Uterus (tissue), 2 donors: ENCODE measurements at regions not wholly inside any gene's neighbourhood (a gene's known extent, or its start where the extent isn't known, plus 50 kb on each side); places are given as distances from the start of the nearest gene placed in this dataset.

Experiments
- CTCF ChIP-seq, 4 experiments: fragments of 200-600 bp in 2 of 4; fragments of 450-650 bp in 2 of 4; sonication (generic) in 2 of 4; IDR thresholded peaks; one replicate each; pipeline ENCODE4 v1.5.1; 2016 to 2019; ENCODE audit warnings: antibody characterized with exemption in 4 of 4, mild to moderate bottlenecking in 2 of 4, moderate library complexity in 1 of 4
- POLR2A ChIP-seq, 2 donors: fragments of 450-650 bp; IDR thresholded peaks; one replicate each; pipeline ENCODE4 v1.6.1; 2016; ENCODE audit warnings: antibody characterized with exemption in 2 of 2, mild to moderate bottlenecking in 1 of 2, moderate library complexity in 1 of 2

GRCh38 chr6:22135395-22135794 lies 161.4 kb downstream of the PRL start:
- TF ChIP-seq CTCF (IDR thresholded peaks at IDR 0.05) (no peak), POLR2A (IDR thresholded peaks at IDR 0.05) (no peak)
